Astrocyte (in vitro differentiated cells and primary cell): ENCODE measurements at regions not wholly inside any gene's neighbourhood (a gene's known extent, or its start where the extent isn't known, plus 50 kb on each side); places are given as distances from the start of the nearest gene placed in this dataset.
A peak's percentile ranks its signal among the peaks of the same experiment; 100 is the strongest.

Experiments
- DNase-seq: peaks from one replicate; pipeline ENCODE4 v3.0.0-alpha.2; 2010; ENCODE audit warnings: low read depth
- FAIRE-seq: peaks from 2 replicates; lab custom pipeline; 2011; peaks lifted over from hg19 to GRCh38; lab: Jason Lieb, UNC
- H2AFZ ChIP-seq: 2 replicates; pipeline ENCODE4 v1.6.0; 2012; ENCODE audit warnings: low read depth, low read length, inconsistent platforms
- H3K27ac ChIP-seq: 2 replicates; pipeline ENCODE4 v1.5.1; 2011; ENCODE audit warnings: low read depth, low read length, inconsistent platforms
- H3K27me3 ChIP-seq: 2 replicates; pipeline ENCODE4 v1.6.0; 2011; ENCODE audit warnings: low read length, inconsistent platforms; ENCODE audit not compliant: insufficient read depth
- H3K36me3 ChIP-seq: 2 replicates; pipeline ENCODE4 v1.5.1; 2011; ENCODE audit warnings: low read length, inconsistent platforms; ENCODE audit not compliant: insufficient read depth
- H3K4me1 ChIP-seq: 2 replicates; pipeline ENCODE4 v1.5.1; 2011; ENCODE audit warnings: low read length, inconsistent platforms; ENCODE audit not compliant: insufficient read depth
- H3K4me2 ChIP-seq: 2 replicates; pipeline ENCODE4 v1.6.0; 2012; ENCODE audit warnings: low read length, inconsistent platforms
- H3K4me3 ChIP-seq: 2 replicates; pipeline ENCODE4 v1.5.1; 2011; ENCODE audit warnings: low read depth, mild to moderate bottlenecking, low read length, inconsistent platforms; ENCODE audit not compliant: insufficient read depth
- H3K79me2 ChIP-seq: 2 replicates; pipeline ENCODE4 v1.6.0; 2012; ENCODE audit warnings: mild to moderate bottlenecking, low read length, inconsistent platforms; ENCODE audit not compliant: insufficient read depth
- H3K9ac ChIP-seq: 2 replicates; pipeline ENCODE4 v1.6.0; 2012; ENCODE audit warnings: mild to moderate bottlenecking, low read length, inconsistent platforms
- H3K9me3 ChIP-seq: 2 replicates; pipeline ENCODE4 v1.5.1; 2012; ENCODE audit warnings: low read depth, mild to moderate bottlenecking, low read length, inconsistent platforms; ENCODE audit not compliant: insufficient read depth
- H4K20me1 ChIP-seq: 2 replicates; pipeline ENCODE4 v1.6.0; 2012; ENCODE audit warnings: low read length, inconsistent platforms; ENCODE audit not compliant: insufficient read depth
- H3K27ac Mint-ChIP-seq: one replicate; pipeline ENCODE4 v1.8.0; 2021; ENCODE audit warnings: mild to moderate bottlenecking, mixed read lengths; ENCODE audit not compliant: unreplicated experiment
- H3K27me3 Mint-ChIP-seq: one replicate; pipeline ENCODE4 v1.8.0; 2021; ENCODE audit warnings: low read depth, mixed read lengths; ENCODE audit not compliant: unreplicated experiment
- H3K36me3 Mint-ChIP-seq: one replicate; pipeline ENCODE4 v1.8.0; 2021; ENCODE audit warnings: low read depth, mixed read lengths; ENCODE audit not compliant: unreplicated experiment
- H3K4me1 Mint-ChIP-seq: one replicate; pipeline ENCODE4 v1.8.0; 2021; ENCODE audit warnings: low read depth, mixed read lengths; ENCODE audit not compliant: unreplicated experiment
- H3K4me3 Mint-ChIP-seq: one replicate; pipeline ENCODE4 v1.8.0; 2021; ENCODE audit warnings: mild to moderate bottlenecking, moderate library complexity, mixed read lengths; ENCODE audit not compliant: unreplicated experiment
- H3K9me3 Mint-ChIP-seq: one replicate; pipeline ENCODE4 v1.8.0; 2021; ENCODE audit warnings: mild to moderate bottlenecking, mixed read lengths; ENCODE audit not compliant: unreplicated experiment
- EZH2 ChIP-seq: IDR thresholded peaks from 2 replicates; pipeline ENCODE4 v1.6.1; 2012; ENCODE audit warnings: mild to moderate bottlenecking, low read length, inconsistent platforms; ENCODE audit not compliant: insufficient read depth
- TF ChIP-seq, protein P1 (sequence below): IDR thresholded peaks from 2 replicates; pipeline ENCODE4 v1.5.1; 2011; ENCODE audit warnings: low read depth, mild to moderate bottlenecking, inconsistent platforms, low read length, moderate library complexity; ENCODE audit not compliant: insufficient read depth

DNA sequence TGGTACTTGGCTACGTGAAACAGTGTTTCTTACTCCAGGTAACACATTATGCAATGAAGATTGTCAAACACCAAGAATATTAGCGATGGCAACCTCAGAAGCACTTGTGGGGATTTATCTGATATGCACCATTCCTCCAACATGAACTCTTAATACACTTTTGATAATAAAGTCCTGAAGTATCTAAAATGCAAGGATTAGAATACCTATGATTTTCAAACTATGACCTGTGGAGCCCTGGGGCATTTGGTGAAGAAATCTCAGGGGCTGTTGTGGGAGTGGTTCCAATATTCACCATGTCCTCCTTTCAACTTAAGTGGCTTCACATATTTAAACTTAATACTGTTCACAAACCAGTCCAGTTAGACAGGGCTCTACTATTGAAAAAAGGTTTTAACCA lies 214.6 kb upstream of the POU5F2 start:
- Mint-ChIP-seq H3K9me3 (no peaks in the 10 kb centered on the region), H3K4me1 (no peaks in the 10 kb centered on the region), H3K27ac (no peak overlapping the region), H3K36me3 (peaks cover 7% of the 10 kb centered on the region), H3K27me3 (no peaks in the 10 kb centered on the region), H3K4me3 (no peak overlapping the region)
- FAIRE-seq (no peak), DNase-seq (no peak)
- TF ChIP-seq, protein P1, sequence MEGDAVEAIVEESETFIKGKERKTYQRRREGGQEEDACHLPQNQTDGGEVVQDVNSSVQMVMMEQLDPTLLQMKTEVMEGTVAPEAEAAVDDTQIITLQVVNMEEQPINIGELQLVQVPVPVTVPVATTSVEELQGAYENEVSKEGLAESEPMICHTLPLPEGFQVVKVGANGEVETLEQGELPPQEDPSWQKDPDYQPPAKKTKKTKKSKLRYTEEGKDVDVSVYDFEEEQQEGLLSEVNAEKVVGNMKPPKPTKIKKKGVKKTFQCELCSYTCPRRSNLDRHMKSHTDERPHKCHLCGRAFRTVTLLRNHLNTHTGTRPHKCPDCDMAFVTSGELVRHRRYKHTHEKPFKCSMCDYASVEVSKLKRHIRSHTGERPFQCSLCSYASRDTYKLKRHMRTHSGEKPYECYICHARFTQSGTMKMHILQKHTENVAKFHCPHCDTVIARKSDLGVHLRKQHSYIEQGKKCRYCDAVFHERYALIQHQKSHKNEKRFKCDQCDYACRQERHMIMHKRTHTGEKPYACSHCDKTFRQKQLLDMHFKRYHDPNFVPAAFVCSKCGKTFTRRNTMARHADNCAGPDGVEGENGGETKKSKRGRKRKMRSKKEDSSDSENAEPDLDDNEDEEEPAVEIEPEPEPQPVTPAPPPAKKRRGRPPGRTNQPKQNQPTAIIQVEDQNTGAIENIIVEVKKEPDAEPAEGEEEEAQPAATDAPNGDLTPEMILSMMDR: no peak
- TF ChIP-seq EZH2: no peak
- Histone ChIP-seq H3K79me2 (no peaks in the 10 kb centered on the region), H3K27ac (no peak overlapping the region), H3K4me1 (no peaks in the 10 kb centered on the region), H3K9ac (no peak overlapping the region), H3K9me3 (no peaks in the 10 kb centered on the region), H3K27me3 (no peaks in the 10 kb centered on the region), H3K36me3 (no peaks in the 10 kb centered on the region), H2AFZ (no peak overlapping the region), H3K4me3 (no peak overlapping the region), H3K4me2 (no peak overlapping the region), H4K20me1 (no peaks in the 10 kb centered on the region)

DNA sequence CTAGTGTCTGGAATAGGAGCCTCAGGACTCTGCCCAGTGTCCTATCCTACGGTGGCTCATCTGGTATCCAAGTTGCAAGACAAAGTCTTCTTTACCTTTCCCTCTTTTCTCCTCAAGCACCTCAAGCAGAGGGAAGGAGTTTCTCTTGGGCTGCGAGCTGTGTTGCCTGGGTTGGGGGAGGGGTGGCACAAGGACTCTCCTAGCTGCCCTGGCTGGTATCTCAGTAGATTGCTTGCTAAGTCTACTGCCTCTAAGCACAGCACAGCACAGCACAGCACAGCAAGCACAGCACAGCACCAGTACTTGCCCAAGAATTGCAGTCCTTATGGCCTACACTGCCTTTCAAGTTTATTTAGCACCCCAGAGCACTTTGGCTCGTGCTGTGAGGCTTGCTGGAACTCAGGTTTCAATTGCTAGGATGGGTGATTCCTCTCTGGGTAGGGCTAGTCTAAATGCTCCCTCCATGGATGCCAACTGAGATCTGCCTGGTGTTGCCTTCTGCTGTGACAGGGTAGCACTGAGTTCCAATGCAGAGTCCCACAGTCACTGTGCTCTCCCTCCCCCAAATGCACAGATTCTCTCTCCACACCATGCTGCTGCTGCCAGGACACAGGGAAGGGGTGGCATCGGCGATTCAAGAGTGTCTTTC lies 213.1 kb upstream of the POU5F2 start:
- DNase-seq (no peak), FAIRE-seq (no peak)
- TF ChIP-seq, protein P1: no peak
- no peak for TF ChIP-seq EZH2
- no peak overlapping the region for H3K9ac ChIP-seq
- H3K79me2 ChIP-seq: no peaks in the 10 kb centered on the region
- H3K36me3 Mint-ChIP-seq: peaks cover 7% of the 10 kb centered on the region
- H3K9me3 ChIP-seq: no peaks in the 10 kb centered on the region
- H3K4me2 ChIP-seq: no peak overlapping the region
- no peaks in the 10 kb centered on the region for H3K4me1 ChIP-seq
- H2AFZ ChIP-seq: no peak overlapping the region
- H3K27ac ChIP-seq: no peak overlapping the region
- H3K4me3 Mint-ChIP-seq: no peak overlapping the region
- no peaks in the 10 kb centered on the region for H3K36me3 ChIP-seq
- H3K4me3 ChIP-seq: no peak overlapping the region
- H3K4me1 Mint-ChIP-seq: no peaks in the 10 kb centered on the region
- peak overlapping the region; percentile 14 for H3K27ac Mint-ChIP-seq
- no peaks in the 10 kb centered on the region for H3K27me3 ChIP-seq
- H3K27me3 Mint-ChIP-seq: no peaks in the 10 kb centered on the region
- no peaks in the 10 kb centered on the region for H4K20me1 ChIP-seq
- no peaks in the 10 kb centered on the region for H3K9me3 Mint-ChIP-seq

DNA sequence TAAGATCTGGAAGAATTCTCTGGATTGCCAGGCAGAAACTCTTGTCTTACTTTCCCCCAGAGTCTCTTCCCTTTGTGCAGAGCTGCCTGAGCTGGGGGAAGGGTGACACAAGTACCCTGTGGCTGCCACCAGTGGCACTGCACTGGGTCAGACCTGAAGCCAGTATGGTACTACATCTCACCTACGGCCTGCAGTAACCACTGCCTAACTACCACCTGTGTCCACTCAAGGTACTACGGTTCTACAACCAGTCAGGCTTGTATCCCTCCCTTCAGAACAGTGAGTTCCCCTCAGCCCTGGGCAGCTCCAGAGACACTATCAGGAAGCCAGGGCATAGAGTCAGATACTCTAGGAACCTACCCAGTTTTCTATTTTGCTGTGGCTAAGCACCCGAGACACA lies 212.0 kb upstream of the POU5F2 start:
- Histone ChIP-seq H3K9me3 (no peaks in the 10 kb centered on the region), H3K79me2 (no peaks in the 10 kb centered on the region), H3K4me1 (no peaks in the 10 kb centered on the region), H3K27ac (no peak overlapping the region), H3K4me2 (no peak overlapping the region), H2AFZ (no peak overlapping the region), H3K4me3 (no peak overlapping the region), H3K9ac (no peak overlapping the region), H3K36me3 (no peaks in the 10 kb centered on the region), H3K27me3 (no peaks in the 10 kb centered on the region), H4K20me1 (no peaks in the 10 kb centered on the region)
- Mint-ChIP-seq H3K27me3 (no peaks in the 10 kb centered on the region), H3K36me3 (peaks cover 7% of the 10 kb centered on the region), H3K4me1 (no peaks in the 10 kb centered on the region), H3K4me3 (no peak overlapping the region), H3K27ac (no peak overlapping the region), H3K9me3 (no peaks in the 10 kb centered on the region)
- DNase-seq (no peak), FAIRE-seq (no peak)
- TF ChIP-seq EZH2: no peak
- TF ChIP-seq, protein P1: no peak
